Mesenchymal stem cell (in vitro differentiated cells and primary cell): ENCODE measurements at regions not wholly inside any gene's neighbourhood (a gene's known extent, or its start where the extent isn't known, plus 50 kb on each side); places are given as distances from the start of the nearest gene placed in this dataset.
A peak's percentile ranks its signal among the peaks of the same experiment; 100 is the strongest.

ENCODE experiments used
- DNase-seq: peaks from one replicate; pipeline ENCODE4 v3.0.0-alpha.2; 2013
- H2AFZ ChIP-seq: one replicate; pipeline ENCODE4 v1.6.1; 2013; ENCODE audit warnings: low read depth, mild to moderate bottlenecking, control low read depth, inconsistent platforms, low read length, moderate library complexity
- H2AK5ac ChIP-seq: 2 replicates; pipeline ENCODE4 v1.6.1; 2013; ENCODE audit warnings: low read length, moderate library complexity, mild to moderate bottlenecking, inconsistent platforms; ENCODE audit not compliant: severe bottlenecking
- H2BK120ac ChIP-seq: one replicate; pipeline ENCODE4 v1.6.1; 2013; ENCODE audit warnings: low read depth, mild to moderate bottlenecking, inconsistent platforms, low read length, moderate library complexity
- H2BK12ac ChIP-seq, 2 experiments: one replicate each; pipeline ENCODE4 v1.6.1; 2013; ENCODE audit warnings: inconsistent platforms in 2 of 2, low read length in 2 of 2, mild to moderate bottlenecking in 2 of 2, moderate library complexity in 2 of 2, control low read depth in 1 of 2
- H2BK15ac ChIP-seq: one replicate; pipeline ENCODE4 v1.6.1; 2013; ENCODE audit warnings: mild to moderate bottlenecking, low read depth, inconsistent platforms; ENCODE audit not compliant: poor library complexity, severe bottlenecking
- H2BK5ac ChIP-seq: 2 replicates; pipeline ENCODE4 v1.6.1; 2013; ENCODE audit warnings: low read depth, mild to moderate bottlenecking, low read length, control low read depth, inconsistent platforms; ENCODE audit not compliant: poor library complexity, severe bottlenecking
- H3K14ac ChIP-seq, 2 experiments: one replicate each; pipeline ENCODE4 v1.6.1; 2013; ENCODE audit warnings: inconsistent platforms in 2 of 2, low read length in 2 of 2, control low read depth in 1 of 2, mild to moderate bottlenecking in 1 of 2, moderate library complexity in 1 of 2
- H3K18ac ChIP-seq, 2 experiments: one replicate each; pipeline ENCODE4 v1.6.1; 2013; ENCODE audit warnings: inconsistent platforms in 2 of 2, low read length in 2 of 2, control low read depth in 1 of 2, low read depth in 1 of 2, mild to moderate bottlenecking in 1 of 2
- H3K23ac ChIP-seq, 2 experiments: one replicate each; pipeline ENCODE4 v1.6.1; 2013; ENCODE audit warnings: inconsistent platforms in 2 of 2, low read length in 2 of 2, mild to moderate bottlenecking in 2 of 2, moderate library complexity in 2 of 2, control low read depth in 1 of 2
- H3K27ac ChIP-seq: 2 replicates; pipeline ENCODE4 v1.5.1; 2013; ENCODE audit warnings: mild to moderate bottlenecking, moderate library complexity, low read length, control low read depth, inconsistent platforms; ENCODE audit not compliant: poor library complexity, severe bottlenecking
- H3K27me3 ChIP-seq, 2 experiments: 2 replicates each; pipeline versions ENCODE4 v1.6.1 to v1.7.0; 2013; ENCODE audit warnings: low read length in 2 of 2, mild to moderate bottlenecking in 2 of 2, moderate library complexity in 2 of 2, control low read depth in 1 of 2, inconsistent platforms in 1 of 2; ENCODE audit not compliant: control insufficient read depth in 1 of 2, insufficient read depth in 1 of 2
- H3K36me3 ChIP-seq, 2 experiments: 2 replicates each; pipeline versions ENCODE4 v1.6.1 to v1.7.0; 2013; ENCODE audit warnings: low read length in 2 of 2, control low read depth in 1 of 2, inconsistent platforms in 1 of 2, low read depth in 1 of 2, mild to moderate bottlenecking in 1 of 2; ENCODE audit not compliant: insufficient read depth in 2 of 2, control insufficient read depth in 1 of 2
- H3K4ac ChIP-seq, 2 experiments: one replicate each; pipeline ENCODE4 v1.6.1; 2013; ENCODE audit warnings: inconsistent platforms in 2 of 2, low read length in 2 of 2, mild to moderate bottlenecking in 2 of 2, moderate library complexity in 2 of 2, control low read depth in 1 of 2, low read depth in 1 of 2
- H3K4me1 ChIP-seq: 2 replicates; pipeline ENCODE4 v1.6.1; 2013; ENCODE audit warnings: low read depth, low read length, control low read depth; ENCODE audit not compliant: control insufficient read depth, insufficient read depth
- H3K4me2 ChIP-seq: 2 replicates; pipeline ENCODE4 v1.6.1; 2013; ENCODE audit warnings: low read length, mild to moderate bottlenecking, inconsistent platforms; ENCODE audit not compliant: poor library complexity, severe bottlenecking
- H3K4me3 ChIP-seq, 2 experiments: 2 replicates each; pipeline versions ENCODE4 v1.5.1 to v1.7.0; 2013; ENCODE audit warnings: low read length in 2 of 2, mild to moderate bottlenecking in 2 of 2, control low read depth in 1 of 2, low read depth in 1 of 2; ENCODE audit not compliant: insufficient read depth in 1 of 2
- H3K79me1 ChIP-seq: replicated peaks from 2 replicates; pipeline ENCODE4 v1.6.1; 2013; ENCODE audit warnings: mild to moderate bottlenecking, control low read depth, low read length, inconsistent platforms; ENCODE audit not compliant: poor library complexity, severe bottlenecking
- H3K9ac ChIP-seq: 2 replicates; pipeline ENCODE4 v1.7.0; 2013; ENCODE audit warnings: mild to moderate bottlenecking, low read length, moderate library complexity
- H3K9me3 ChIP-seq: 2 replicates; pipeline ENCODE4 v1.7.0; 2013; ENCODE audit warnings: mild to moderate bottlenecking, low read length; ENCODE audit not compliant: control insufficient read depth
- H4K8ac ChIP-seq: one replicate; pipeline ENCODE4 v1.6.1; 2013; ENCODE audit warnings: inconsistent platforms, mild to moderate bottlenecking, low read length, moderate library complexity
- H4K91ac ChIP-seq: one replicate; pipeline ENCODE4 v1.6.1; 2013; ENCODE audit warnings: mild to moderate bottlenecking, low read length, inconsistent platforms
- WGBS: methylation state at CpG from one replicate; pipeline ENCODE4 v1.1.7; 2013; ENCODE audit warnings: mixed read lengths; 5-methylcytosine and 5-hydroxymethylcytosine counted together

GRCh38 chr12:16914853-16915252 is 308.9 kb upstream of the LMO3 start:
- Histone ChIP-seq H3K9ac (no peak overlapping the region), H2AK5ac (no peak overlapping the region), H3K23ac (no peak overlapping the region), H3K27me3 (no peaks in the 10 kb centered on the region), H3K14ac (no peak overlapping the region), H2BK120ac (no peak overlapping the region), H3K27ac (no peak overlapping the region), H2BK12ac (no peak overlapping the region), H2BK5ac (no peak overlapping the region), H3K4ac (no peak overlapping the region), H3K9me3 (peaks cover 25% of the 10 kb centered on the region), H3K79me1 (no peaks in the 10 kb centered on the region), H3K36me3 (no peaks in the 10 kb centered on the region), H3K4me3 (no peak overlapping the region), H2BK15ac (no peak overlapping the region), H2AFZ (no peak overlapping the region), H3K18ac (no peak overlapping the region), H3K4me2 (no peak overlapping the region), H3K4me1 (no peaks in the 10 kb centered on the region), H4K8ac (no peak overlapping the region), H4K91ac (no peak overlapping the region)
- DNase-seq: no peak
- no CpG with 5 or more reads among the region's 1 CpG for WGBS

- Histone ChIP-seq H3K4me2 (no peak overlapping the region), H3K18ac (no peak overlapping the region), H3K36me3 (no peaks in the 10 kb centered on the region), H2BK120ac (no peak overlapping the region), H3K27ac (no peak overlapping the region), H2BK15ac (no peak overlapping the region), H2BK12ac (no peak overlapping the region), H3K4me1 (no peaks in the 10 kb centered on the region), H3K79me1 (no peaks in the 10 kb centered on the region), H3K27me3 (no peaks in the 10 kb centered on the region), H4K8ac (no peak overlapping the region), H4K91ac (no peak overlapping the region), H3K4me3 (no peak overlapping the region), H2AK5ac (no peak overlapping the region), H3K23ac (no peak overlapping the region), H2BK5ac (peak overlapping the region; percentile 38), H3K4ac (no peak overlapping the region), H3K9me3 (peaks cover 16% of the 10 kb centered on the region), H3K14ac (no peak overlapping the region), H3K9ac (no peak overlapping the region), H2AFZ (no peak overlapping the region)
- 44% methylated on average over 1 of the region's 1 CpG for WGBS
- no peak for DNase-seq
Measured at GRCh38 chr12:16913832-16914490, 308.0 kb upstream of the LMO3 start.

GRCh38 chr12:16901946-16902345 is 296.0 kb upstream of the LMO3 start:
- no peak overlapping the region for H2BK12ac ChIP-seq
- no peak overlapping the region for H2AFZ ChIP-seq
- H2BK15ac ChIP-seq: no peak overlapping the region
- WGBS: 83% methylated on average over 1 of the region's 3 CpGs
- H3K4me1 ChIP-seq: no peaks in the 10 kb centered on the region
- H3K79me1 ChIP-seq: no peaks in the 10 kb centered on the region
- no peak overlapping the region for H4K91ac ChIP-seq
- H3K18ac ChIP-seq: no peak overlapping the region
- no peak overlapping the region for H3K4me3 ChIP-seq
- no peak overlapping the region for H3K14ac ChIP-seq
- no peaks in the 10 kb centered on the region for H3K36me3 ChIP-seq
- no peak overlapping the region for H3K4ac ChIP-seq
- DNase-seq: no peak
- no peak overlapping the region for H3K23ac ChIP-seq
- H3K9ac ChIP-seq: no peak overlapping the region
- H3K9me3 ChIP-seq: peaks cover 24% of the 10 kb centered on the region
- H3K27me3 ChIP-seq: no peaks in the 10 kb centered on the region
- H2BK5ac ChIP-seq: no peak overlapping the region
- no peak overlapping the region for H2BK120ac ChIP-seq
- no peak overlapping the region for H4K8ac ChIP-seq
- H3K27ac ChIP-seq: no peak overlapping the region
- H2AK5ac ChIP-seq: no peak overlapping the region
- H3K4me2 ChIP-seq: no peak overlapping the region

GRCh38 chr12:16893426-16893825 is 287.5 kb upstream of the LMO3 start:
- Histone ChIP-seq H3K14ac (no peak overlapping the region), H2AK5ac (no peak overlapping the region), H3K27ac (no peak overlapping the region), H2BK5ac (no peak overlapping the region), H2BK120ac (no peak overlapping the region), H3K4me3 (no peak overlapping the region), H2BK15ac (no peak overlapping the region), H3K27me3 (no peaks in the 10 kb centered on the region), H3K23ac (no peak overlapping the region), H3K36me3 (no peaks in the 10 kb centered on the region), H3K4ac (no peak overlapping the region), H3K4me1 (no peaks in the 10 kb centered on the region), H2BK12ac (no peak overlapping the region), H3K9me3 (peaks cover 6% of the 10 kb centered on the region), H4K8ac (no peak overlapping the region), H2AFZ (no peak overlapping the region), H3K18ac (no peak overlapping the region), H4K91ac (no peak overlapping the region), H3K4me2 (no peak overlapping the region), H3K79me1 (no peaks in the 10 kb centered on the region), H3K9ac (no peak overlapping the region)
- no peak for DNase-seq
- WGBS: 98% methylated on average over 12 of the region's 14 CpGs
